GM19463 (cell line): ENCODE measurements at regions not wholly inside any gene's neighbourhood (a gene's known extent, or its start where the extent isn't known, plus 50 kb on each side); places are given as distances from the start of the nearest gene placed in this dataset.
"Not testable (repeated sequence)": the region's sequence is repeated elsewhere in the genome, so short reads cannot be mapped to it uniquely, and the experiment has no call there.

Source experiments
- ATAC-seq: cut with Tn5 transposase; IDR thresholded peaks from one replicate; pipeline ENCODE4 v1.9.1; 2021; ENCODE audit warnings: mild to moderate bottlenecking, moderate library complexity; ENCODE audit not compliant: unreplicated experiment

DNA sequence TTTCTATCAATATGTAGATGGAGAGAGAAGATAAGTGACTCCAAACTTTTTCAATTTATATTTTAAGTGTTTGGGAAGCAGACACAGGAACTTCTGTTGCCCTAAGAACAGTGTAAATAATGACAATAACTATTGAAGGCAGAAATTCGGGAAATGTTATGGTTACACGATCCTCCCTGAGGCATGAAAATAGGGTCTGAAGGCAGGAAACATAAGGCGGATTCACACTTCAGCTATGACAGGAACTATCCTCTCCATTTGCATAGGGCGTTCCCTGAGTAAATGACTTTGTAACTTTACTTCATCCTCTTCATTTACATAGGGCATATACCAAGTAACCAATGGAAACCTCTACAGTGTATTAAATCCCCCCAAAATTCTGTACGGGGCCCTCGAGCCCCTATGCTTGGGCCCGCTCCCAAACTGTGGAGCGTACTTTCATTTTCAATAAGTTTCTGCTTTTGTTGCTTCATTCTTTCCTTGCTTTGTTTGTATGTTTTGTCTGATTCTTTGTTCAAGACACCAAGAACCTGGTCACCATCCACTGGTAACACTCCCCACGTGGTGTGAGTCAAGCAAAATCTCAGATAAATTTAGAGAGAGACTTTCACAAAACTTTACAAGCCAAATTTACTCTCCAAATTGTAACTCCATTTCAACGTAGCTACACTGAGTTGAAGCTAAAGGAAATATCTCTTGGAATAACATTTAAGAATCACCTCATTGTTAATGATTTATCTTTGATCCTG lies 2504.3 kb downstream of the ARAP2 start:
- ATAC-seq: no peak

DNA sequence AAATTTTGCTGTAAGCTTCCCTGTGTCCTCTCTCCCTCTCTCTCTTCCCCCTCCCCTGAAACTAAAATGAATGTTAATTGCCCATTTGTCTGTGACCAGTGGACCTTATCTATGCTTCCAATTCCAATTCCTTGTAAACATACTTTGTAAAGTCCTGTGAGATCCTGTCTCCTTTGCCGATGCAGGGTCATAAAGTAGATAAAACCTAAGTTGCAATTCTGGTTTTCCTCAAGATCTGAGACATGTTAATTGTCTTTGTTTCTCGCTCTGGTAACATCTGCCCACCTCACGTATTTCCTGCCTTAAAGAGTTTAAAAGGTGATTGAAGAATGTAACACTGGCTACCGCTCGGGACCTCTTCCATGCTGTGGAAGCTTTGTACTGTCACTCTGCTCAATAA lies 2503.4 kb downstream of the ARAP2 start:
- ATAC-seq: not testable (repeated sequence)

DNA sequence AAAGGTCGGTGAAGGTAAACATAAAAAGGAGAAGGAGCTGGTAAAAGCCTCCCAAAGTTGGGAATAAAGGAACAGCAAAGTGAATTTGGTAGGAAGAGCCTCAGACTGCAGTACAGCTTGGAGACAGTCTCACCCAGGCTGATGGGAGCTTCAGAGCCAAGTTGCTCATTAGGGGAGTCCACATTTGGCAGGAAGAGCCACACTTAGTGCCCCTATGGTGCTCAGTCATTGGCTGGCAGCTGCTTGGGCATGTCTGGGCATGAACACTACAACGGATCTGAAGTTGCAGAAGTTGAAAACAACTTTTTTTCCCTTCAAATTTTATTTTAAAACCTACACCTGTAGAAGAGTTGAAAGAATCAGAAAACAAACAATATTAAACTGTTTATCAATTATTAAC lies 2497.3 kb downstream of the ARAP2 start:
- peak; percentile 83 for ATAC-seq

DNA sequence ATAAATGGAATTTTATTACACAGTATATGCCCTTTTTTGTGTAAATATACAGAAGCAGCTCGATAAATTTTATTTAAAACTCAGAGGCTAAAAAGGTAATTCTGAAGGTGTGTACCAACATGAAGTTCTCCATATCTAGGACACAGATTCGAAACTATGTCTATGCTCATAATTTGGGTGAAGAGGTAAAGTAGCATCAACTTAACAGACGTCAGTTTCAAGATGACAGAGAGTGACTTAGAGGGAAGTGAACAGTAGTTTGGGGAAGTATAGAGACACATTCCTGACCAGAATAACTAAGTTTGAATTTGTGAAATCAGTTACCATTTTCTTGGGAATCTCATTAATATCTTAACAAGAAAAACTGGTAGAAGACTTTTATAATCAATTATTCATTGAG lies 2493.3 kb downstream of the ARAP2 start:
- ATAC-seq: no peak

DNA sequence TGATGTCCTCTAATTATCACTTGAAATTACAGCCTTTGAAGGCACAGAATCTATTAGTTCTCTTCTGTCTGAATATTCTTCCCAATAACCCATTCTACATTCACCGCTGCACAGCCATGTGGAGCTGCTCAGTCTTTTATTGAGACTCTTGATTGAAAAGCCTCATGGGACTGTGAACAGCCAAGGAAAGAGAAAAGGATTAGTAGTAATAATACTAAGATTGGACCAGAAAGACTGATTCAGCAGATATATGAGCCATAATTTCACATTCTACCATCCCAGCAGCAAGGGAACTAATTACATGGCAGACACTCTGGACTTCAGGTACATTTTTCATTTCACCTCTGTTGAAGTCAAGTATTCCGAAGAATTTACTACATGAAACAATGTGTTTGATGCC lies 2471.7 kb downstream of the ARAP2 start:
- ATAC-seq: no peak

DNA sequence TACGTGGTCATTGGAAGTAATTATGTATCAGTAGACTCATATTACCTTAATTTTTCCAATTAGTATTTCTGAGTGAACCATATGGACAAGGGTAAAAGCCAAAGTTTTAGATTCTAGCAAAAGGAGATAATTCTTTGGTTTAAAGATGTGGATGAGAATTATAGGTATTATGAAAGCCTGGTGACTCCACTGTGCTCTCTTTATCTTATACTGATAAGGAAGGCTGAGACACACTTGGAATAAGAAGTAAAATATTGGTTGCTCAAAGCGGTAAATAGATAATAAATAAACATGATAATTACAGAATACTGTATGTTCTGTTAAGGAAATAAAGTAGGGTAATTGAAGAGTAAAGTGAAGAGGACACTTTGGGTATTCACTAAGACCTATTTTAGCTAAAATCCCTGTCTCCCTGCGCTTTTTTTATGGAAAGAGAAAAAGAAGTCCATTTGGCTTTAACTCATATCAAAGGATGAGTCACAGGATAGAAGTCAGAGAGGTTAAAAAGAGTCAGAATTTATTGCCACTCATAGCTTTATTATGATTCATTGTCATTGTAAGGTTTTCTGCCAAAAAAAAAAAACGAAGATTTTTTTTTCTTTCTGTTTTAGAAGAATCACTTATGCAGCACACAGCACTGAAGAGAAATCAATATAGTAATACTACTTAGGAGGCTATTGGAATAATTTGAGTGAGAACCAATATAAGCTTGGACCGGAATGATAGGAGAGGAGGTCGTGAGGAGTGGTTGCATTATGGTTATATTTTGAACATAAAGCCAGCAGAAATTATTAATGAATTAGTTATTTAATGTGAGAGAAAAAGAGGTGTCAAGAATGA lies 2463.1 kb downstream of the ARAP2 start:
- no peak for ATAC-seq

DNA sequence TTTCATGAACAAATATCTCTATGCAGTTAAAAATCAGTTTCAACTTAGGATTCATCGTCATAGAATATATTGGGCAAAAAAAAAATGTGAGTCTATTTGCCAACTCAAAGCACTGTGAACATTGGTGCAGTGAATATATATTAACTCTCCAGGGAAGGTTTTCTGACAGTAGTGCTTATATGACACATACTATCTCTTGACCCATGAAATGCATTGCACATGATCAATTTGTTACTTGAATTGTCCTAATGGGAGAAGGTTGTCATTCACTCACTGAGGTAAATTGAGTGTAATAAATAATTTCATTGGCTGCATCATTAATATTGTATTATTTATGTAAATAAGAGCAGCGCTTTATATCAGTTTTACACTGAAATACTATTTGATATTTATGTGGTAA lies 2458.5 kb downstream of the ARAP2 start:
- no peak for ATAC-seq

DNA sequence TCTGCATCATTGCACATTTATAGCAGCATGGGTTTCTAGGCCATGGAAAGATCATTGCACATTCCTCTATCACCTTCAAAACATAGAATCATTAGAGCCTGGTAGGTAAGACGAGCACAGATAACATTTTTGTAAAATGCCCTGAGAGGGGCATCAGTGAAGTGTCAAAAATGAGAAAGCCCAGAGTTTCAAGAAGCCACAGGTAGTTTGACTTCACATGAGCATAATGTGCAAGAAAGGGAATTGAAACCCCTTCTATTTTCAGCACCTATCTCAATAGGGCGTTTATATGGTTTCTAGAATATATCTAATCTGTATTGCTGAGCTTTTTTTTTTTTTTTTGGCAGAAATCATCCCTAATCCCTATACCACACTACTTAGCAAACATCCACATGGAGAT lies 2441.7 kb downstream of the ARAP2 start:
- ATAC-seq: no peak

DNA sequence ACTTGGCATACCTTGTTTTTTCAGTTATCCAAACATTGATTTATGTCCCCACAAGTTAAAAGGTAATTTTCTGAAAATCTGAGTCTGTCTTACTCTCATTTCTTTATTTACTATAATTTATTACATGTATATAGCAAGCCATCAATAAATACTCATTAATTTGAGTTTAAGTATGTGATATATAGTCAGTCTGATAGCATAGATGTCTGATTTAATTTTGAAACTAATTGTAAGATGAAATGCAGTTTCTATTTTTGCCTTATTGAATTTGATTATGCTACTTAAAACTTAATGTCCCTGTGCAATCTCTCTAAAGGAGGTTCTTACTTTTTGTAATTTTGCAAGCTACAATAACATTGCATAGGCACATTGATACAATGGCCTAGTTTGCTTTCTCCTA lies 2418.6 kb downstream of the ARAP2 start:
- no peak for ATAC-seq

DNA sequence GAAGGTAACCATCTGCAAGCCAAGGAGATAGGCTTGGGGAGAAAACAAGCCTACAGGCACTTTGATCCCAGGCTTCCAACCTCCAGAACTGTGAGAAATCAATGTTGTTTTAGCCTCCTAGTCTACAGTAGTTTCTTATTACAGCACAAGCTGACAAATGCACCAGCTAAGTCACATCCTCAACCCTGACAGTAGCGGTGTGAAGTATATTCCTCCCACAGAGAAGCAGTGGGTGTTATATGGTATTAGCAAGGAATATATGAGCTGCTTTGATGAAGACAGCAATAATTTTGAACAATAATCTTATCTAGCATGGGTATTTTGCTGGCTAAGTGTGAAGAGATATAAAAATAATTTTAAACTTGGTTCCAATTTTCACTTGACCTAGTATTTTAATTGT lies 2415.0 kb downstream of the ARAP2 start:
- ATAC-seq: not testable (repeated sequence)

DNA sequence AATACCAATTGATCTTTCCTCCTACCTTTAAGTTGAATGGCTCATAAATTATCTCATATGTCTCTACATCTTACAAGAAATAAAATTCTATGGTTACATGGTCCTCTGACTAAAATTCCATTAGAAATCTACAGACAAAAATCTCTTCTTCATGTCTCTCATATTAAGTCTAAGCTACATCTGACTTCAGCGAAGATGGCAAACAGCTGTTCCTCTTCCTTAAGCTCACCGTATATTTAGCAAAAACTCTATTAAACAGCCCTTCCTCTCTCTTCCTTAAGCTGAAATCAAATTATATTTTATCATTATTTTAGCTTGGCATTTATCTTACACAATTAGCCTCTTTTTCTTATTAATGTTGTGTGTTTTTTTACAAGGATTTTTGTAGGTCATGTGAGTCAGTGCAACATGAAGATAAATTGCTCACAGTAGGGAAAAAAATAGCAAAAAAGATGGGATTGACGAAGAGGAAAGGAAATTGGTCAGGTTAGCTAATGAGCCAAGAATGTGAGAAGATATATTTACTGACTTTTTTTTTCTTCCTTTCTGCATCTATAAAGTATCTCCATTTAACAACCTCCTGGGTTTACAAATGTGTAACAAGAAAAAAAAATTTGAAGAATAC lies 2412.8 kb downstream of the ARAP2 start:
- no peak for ATAC-seq

DNA sequence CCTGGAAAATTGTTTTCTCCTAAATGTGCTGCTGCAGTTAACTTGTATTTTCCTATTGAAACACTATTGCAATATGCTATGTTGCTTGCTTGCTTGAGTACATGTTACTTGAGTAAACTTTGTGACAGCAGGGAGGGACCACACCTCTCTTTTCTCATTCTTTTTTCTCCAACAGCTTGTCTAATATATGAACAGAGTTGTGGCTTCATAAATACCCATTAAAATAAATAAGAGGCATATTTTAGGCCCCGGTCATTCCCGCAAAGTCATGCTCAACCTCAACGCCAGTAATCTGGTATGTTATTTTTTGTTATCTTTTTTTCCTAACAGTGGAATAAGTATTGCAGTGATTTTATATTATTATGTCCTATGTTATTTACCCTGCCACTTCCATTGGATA lies 2408.6 kb downstream of the ARAP2 start:
- not testable (repeated sequence) for ATAC-seq

DNA sequence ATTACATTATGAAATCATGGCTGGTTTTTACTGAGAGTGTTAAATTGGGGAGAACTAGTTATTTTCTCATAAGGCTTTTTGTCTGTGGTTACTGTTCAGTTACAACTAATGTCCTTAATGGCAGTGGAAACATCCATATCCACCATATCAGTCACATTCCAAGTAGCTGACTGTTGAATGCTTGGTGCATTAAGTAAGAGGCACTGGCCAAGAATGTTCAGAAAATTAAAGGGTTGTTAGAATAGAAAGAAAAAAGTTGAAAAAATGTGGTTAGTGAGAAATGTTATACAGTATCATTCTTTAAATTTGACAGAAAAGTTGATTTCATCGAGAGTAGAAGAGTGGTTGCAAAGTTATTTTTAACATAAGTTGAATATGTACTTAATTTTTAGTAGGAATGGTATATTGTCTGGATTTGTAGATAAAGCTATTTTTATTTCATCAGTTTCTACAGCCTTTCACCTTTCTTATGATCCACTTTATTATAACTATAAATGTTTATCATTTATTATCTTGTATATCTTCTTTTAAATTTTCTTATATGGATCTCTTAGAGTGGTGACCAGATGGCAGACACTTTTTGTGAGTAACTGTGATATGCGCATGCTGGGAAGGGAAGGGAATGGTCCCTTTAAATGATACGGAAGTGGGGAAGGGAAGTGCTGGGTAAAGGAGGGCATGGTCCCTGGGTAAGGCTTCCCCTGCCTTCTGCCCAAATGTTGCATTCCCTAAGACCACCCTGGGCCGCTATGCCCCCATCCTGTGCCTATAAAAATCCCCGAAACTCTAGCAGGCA lies 2407.1 kb downstream of the ARAP2 start:
- no peak for ATAC-seq

DNA sequence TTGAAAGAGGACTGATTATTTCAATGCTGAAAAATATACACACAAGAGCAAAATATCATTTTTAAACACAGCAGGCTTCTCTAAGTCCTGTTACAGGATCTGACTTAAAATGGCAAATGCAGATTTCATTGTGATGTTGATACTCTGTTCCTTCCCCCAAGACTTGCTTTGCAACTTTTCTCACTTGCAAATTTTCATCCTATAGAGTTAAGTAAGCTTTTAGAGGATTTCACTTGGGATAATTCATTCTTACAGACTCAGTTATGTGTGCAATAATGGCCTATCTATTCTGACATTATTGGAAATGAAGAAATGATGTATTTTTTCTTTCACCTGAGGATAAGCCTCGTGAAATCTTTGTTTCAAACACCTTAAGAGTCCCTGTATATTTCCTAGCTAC lies 2403.2 kb downstream of the ARAP2 start:
- no peak for ATAC-seq

DNA sequence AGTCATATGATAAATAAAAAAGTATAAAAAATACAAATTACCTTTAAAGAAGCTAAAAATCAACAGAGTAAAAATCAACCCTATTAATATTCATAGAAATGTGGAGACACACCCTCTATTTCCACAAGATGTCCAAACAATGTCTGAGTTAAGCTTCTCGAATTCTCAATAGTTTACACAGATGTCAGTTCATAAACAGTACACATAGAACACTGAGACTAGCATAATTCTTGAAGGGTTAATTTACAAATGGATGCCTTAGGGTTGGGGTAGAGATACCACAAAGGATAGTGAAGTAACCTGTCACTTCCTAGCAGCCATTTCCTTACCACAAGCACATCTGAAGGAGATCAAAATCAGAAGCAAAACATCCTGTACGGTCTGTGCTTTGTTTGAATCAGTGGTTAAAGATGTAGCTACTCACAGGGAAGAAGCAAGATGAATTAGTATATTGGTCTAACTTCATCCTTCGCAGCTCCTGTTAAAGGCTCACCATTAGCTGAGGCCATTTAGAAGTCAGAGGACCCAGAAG lies 2393.9 kb downstream of the ARAP2 start:
- ATAC-seq: no peak

DNA sequence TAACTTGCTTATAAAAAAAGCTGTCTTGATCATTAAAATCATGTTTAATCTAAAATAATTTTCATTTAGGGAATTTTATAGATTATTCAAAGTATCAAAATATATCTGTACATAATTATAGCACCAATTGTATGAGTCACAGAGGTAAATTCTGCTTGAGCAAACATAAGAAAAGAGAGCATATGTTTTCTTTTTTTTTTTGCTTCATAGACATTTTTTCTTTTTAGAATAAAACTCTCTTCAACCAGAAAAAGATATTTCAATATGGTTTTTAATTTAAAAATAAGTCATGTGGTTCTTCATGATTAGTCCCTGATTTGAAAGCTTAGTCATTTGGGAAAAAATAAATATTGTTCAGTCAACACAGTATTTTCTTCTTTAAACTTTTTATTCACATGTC lies 2390.6 kb downstream of the ARAP2 start:
- ATAC-seq: not testable (repeated sequence)

DNA sequence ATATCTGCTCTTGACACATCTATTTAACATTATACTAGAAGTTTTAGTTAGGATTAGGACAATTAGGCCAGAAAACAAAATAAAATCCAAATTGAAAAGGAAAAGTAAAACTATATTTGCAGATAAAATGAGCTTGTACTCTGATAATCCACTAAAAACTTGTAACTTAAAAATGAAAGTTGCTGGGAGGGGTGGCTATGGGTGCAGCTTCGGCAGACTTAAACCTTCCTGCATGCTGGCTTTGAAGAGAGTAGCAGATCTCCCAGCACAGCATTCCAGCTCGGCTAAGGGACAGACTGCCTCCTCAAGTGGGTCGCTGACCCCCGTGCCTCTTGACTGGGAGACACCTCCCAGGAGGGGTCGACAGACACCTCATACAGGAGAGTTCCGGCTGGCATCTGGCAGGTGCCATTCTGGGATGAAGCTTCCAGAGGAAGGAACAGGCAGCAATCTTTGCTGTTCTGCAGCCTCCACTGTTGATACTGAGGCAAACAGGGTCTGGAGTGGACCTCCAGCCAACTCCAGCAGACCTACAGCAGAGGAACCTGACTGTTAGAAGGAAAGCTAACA lies 2379.9 kb downstream of the ARAP2 start:
- ATAC-seq: no peak

DNA sequence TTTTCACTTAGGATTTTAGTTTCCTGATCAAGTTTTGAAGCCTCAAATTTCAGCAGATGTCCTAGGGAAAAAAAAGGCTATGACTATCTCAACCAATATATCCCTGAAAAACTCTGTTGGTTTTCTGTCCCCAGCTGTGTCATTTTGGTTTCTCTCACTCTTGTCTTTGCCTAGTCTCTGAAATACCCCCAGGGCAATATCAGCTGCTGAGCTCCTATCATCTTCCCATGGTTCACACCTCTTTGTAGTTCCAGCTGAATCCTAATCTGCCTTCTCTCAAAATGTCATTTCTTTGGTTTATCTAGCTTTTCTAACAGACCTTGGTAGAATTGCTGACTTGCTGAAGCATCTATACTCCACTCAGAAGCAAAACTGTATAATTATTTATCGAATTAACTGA lies 2370.5 kb downstream of the ARAP2 start:
- no peak for ATAC-seq

DNA sequence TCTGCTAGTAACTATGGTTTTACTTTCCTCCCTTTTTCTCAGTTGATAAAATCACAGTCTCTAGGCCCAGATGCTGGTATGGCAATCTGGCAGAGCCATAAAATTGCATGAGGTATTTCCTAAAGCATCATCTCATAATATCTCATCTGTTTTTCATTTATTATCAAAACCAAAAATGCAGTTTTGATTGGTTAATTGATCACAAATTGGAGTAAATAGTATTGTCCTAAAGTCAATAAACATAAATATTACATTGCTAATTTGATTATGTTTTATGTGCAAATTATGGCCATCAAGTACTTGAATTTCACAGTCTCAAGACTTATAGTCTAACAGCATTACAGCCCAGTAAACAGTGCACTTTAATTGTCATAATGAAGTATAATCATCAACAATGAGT lies 2365.6 kb downstream of the ARAP2 start:
- no peak for ATAC-seq

DNA sequence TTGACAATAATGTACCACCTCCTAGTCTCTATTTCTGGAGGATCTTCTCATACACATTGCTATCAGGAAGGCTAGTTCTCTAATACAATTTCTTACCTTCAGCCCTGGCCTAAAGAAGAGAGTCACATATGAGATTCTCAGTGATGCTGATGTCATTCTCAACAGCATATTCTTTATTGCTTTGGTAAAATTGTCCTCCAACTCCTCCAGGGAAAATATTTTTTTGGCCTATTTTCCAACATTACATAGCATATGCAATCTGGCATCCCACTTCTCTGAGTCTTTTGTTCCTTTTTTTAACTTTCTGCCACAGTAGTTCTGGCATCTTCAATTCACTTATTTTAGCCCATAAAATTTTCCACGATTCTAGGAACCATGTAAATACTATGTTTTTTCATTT lies 2363.1 kb downstream of the ARAP2 start:
- no peak for ATAC-seq
